ENCODE measurements at regions not wholly inside any gene's neighbourhood (a gene's known extent, or its start where the extent isn't known, plus 50 kb on each side); places are given as distances from the start of the nearest gene placed in this dataset.

DNA sequence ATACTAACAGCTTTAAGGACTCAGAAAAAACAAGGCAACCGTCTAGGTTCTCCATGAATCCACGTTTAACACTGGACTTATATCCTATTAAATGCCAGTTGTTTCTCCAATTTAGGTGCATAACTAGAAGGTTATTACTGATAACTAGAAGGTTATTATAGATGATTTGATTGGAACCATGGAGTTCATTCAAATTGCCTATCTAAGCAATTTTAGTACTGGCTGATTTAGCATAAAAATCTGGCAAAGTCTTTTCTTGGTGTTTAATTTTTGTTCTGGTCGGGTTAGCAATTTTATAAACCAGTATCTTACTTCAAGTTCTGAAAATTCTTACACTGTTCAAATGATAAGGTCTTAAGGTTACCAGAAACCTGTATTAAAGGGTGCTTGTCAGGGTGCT, 672.8 kb upstream of the GNPDA2 start:
- TF ChIP-seq, protein P1, sequence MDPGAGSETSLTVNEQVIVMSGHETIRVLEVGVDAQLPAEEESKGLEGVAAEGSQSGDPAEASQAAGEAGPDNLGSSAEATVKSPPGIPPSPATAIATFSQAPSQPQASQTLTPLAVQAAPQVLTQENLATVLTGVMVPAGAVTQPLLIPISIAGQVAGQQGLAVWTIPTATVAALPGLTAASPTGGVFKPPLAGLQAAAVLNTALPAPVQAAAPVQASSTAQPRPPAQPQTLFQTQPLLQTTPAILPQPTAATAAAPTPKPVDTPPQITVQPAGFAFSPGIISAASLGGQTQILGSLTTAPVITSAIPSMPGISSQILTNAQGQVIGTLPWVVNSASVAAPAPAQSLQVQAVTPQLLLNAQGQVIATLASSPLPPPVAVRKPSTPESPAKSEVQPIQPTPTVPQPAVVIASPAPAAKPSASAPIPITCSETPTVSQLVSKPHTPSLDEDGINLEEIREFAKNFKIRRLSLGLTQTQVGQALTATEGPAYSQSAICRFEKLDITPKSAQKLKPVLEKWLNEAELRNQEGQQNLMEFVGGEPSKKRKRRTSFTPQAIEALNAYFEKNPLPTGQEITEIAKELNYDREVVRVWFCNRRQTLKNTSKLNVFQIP (CRISPR knock-in tag; IDR thresholded peaks at IDR 0.05; ENCODE audit: borderline replicate concordance, low read depth): no peak
- TF ChIP-seq, protein P2, sequence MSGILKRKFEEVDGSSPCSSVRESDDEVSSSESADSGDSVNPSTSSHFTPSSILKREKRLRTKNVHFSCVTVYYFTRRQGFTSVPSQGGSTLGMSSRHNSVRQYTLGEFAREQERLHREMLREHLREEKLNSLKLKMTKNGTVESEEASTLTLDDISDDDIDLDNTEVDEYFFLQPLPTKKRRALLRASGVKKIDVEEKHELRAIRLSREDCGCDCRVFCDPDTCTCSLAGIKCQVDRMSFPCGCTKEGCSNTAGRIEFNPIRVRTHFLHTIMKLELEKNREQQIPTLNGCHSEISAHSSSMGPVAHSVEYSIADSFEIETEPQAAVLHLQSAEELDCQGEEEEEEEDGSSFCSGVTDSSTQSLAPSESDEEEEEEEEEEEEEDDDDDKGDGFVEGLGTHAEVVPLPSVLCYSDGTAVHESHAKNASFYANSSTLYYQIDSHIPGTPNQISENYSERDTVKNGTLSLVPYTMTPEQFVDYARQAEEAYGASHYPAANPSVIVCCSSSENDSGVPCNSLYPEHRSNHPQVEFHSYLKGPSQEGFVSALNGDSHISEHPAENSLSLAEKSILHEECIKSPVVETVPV (CRISPR knock-in tag; IDR thresholded peaks at IDR 0.05): no peak
- TF ChIP-seq ESRRG (CRISPR knock-in tag; IDR thresholded peaks at IDR 0.05): no peak
- no peak for TF ChIP-seq ARNTL (CRISPR knock-in tag; IDR thresholded peaks at IDR 0.05; ENCODE audit: borderline replicate concordance, low read depth)
- no peak for TF ChIP-seq PPARA (CRISPR knock-in tag; IDR thresholded peaks at IDR 0.05; ENCODE audit: borderline replicate concordance)
- no peak for TF ChIP-seq ISL1 (CRISPR knock-in tag; IDR thresholded peaks at IDR 0.05)
- TF ChIP-seq RARB (CRISPR knock-in tag; IDR thresholded peaks at IDR 0.05): no peak
- no peak for TF ChIP-seq ZC3H10 (CRISPR knock-in tag; IDR thresholded peaks at IDR 0.05)

DNA sequence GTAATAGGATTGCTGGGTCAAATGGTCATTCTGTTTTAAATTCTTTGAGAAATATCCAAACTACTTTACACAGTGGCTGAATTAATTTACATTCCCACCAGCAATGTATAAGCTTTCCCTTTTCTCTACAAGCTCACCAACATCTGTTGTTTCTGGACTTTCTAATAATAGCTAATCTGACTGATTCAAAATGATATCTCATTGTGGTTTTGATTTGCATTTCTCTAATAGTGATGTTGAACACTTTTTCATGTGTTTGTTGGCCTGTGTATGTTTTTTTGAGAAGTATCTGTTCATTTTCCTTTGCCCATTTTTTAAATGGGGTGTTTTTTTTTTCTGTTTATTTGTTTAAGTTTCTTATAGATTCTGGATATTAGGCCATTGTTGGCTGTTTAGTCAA, 659.0 kb upstream of the GNPDA2 start:
- TF ChIP-seq GLIS3 (CRISPR knock-in tag; IDR thresholded peaks at IDR 0.05) (no peak), TSHZ2 (CRISPR knock-in tag; IDR thresholded peaks at IDR 0.05) (no peak), ISL1 (CRISPR knock-in tag; IDR thresholded peaks at IDR 0.05) (no peak), ZNF565 (CRISPR knock-in tag; conservative IDR thresholded peaks at IDR 0.05; ENCODE audit: low read depth) (no peak), ZFP3 (CRISPR knock-in tag; IDR thresholded peaks at IDR 0.05) (no peak), OSR1 (CRISPR knock-in tag; IDR thresholded peaks at IDR 0.05) (no peak), PPARA (CRISPR knock-in tag; IDR thresholded peaks at IDR 0.05; ENCODE audit: borderline replicate concordance) (no peak), ARNTL (CRISPR knock-in tag; IDR thresholded peaks at IDR 0.05; ENCODE audit: borderline replicate concordance, low read depth) (no peak), TCF4 (CRISPR knock-in tag; IDR thresholded peaks at IDR 0.05; ENCODE audit: borderline replicate concordance) (no peak), ZNF70 (CRISPR knock-in tag; IDR thresholded peaks at IDR 0.05) (no peak), ZC3H10 (CRISPR knock-in tag; IDR thresholded peaks at IDR 0.05) (no peak), ZNF8 (CRISPR knock-in tag; IDR thresholded peaks at IDR 0.05) (no peak), TOX (CRISPR knock-in tag; IDR thresholded peaks at IDR 0.05; ENCODE audit: borderline replicate concordance) (no peak), BACH2 (CRISPR knock-in tag; IDR thresholded peaks at IDR 0.05; ENCODE audit: borderline replicate concordance) (no peak)
- TF ChIP-seq, protein P1 (CRISPR knock-in tag; IDR thresholded peaks at IDR 0.05; ENCODE audit: borderline replicate concordance, low read depth): no peak
- TF ChIP-seq, protein P2 (CRISPR knock-in tag; IDR thresholded peaks at IDR 0.05): no peak
- no peak for ATAC-seq

More for the DNA sequence above, 672.8 kb upstream of the GNPDA2 start:
- ATAC-seq: no peak

- no peak for ATAC-seq
Measured at GRCh38 chr4:45370408-45370807, 644.1 kb upstream of the GNPDA2 start.

GRCh38 chr4:45368832-45369231, 642.5 kb upstream of the GNPDA2 start:
- no peak for ATAC-seq
- no peak for TF ChIP-seq ZFP30 (CRISPR knock-in tag; IDR thresholded peaks at IDR 0.05)
- TF ChIP-seq SNAI2 (CRISPR knock-in tag; IDR thresholded peaks at IDR 0.05): no peak
- TF ChIP-seq, protein P1 (CRISPR knock-in tag; IDR thresholded peaks at IDR 0.05; ENCODE audit: borderline replicate concordance, low read depth): no peak
- TF ChIP-seq, protein P2 (CRISPR knock-in tag; IDR thresholded peaks at IDR 0.05): no peak
- TF ChIP-seq TCF4 (CRISPR knock-in tag; IDR thresholded peaks at IDR 0.05; ENCODE audit: borderline replicate concordance): no peak
- TF ChIP-seq TSHZ2 (CRISPR knock-in tag; IDR thresholded peaks at IDR 0.05): no peak

More at GRCh38 chr4:45370408-45370807, 644.1 kb upstream of the GNPDA2 start:
- TF ChIP-seq RARB (CRISPR knock-in tag; IDR thresholded peaks at IDR 0.05): no peak

Measured in SK-N-SH treated with all-trans-retinoic acid at 6 μM for 48 hours (cell line).